NCI-H345 treated with DMSO at 0.1 percent for 48 hours (cell line): ENCODE measurements at regions not wholly inside any gene's neighbourhood (a gene's known extent, or its start where the extent isn't known, plus 50 kb on each side); places are given as distances from the start of the nearest gene placed in this dataset.
"Not testable (repeated sequence)": the region's sequence is repeated elsewhere in the genome, so short reads cannot be mapped to it uniquely, and the experiment has no call there.

Experiments used
- DNase-seq: peaks from one replicate; lab custom pipeline; 2025; ENCODE audit not compliant: unreplicated experiment; lab: John Stamatoyannopoulos, UW

DNA sequence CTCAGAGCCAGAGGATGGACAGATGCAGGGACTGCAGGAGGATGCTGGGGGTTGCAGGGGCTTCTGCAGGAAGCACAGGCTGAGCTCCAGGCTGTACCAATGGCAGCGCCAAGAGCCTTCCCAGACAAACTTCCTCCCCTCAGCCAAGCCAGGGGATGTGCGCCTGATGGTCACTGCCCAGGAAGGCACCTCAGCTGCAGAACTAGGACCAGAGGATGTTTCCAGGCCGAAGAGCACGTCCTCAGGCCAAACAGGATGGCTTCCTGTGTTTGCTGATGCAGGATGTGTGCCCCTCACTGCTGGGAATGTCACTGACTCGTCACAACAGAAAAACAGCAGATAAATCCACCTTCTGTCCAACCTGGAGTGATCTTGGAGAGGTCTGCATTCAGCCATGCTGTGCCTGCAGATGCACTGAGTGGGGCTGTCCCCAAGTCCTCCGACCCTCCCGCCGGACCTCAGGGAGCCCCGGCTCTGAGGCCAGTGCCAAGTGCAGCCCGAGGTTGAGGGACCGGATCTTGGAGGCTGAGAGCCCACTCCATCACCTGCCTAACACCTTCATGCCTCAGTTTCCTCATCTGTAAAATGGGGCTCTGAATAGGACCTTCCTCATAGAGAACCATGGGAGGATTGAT, 152.5 kb upstream of the CHST15 start:
- no peak for DNase-seq

- no peak for DNase-seq
Measured at GRCh38 chr10:124245191-124245590, 151.8 kb upstream of the CHST15 start.

DNA sequence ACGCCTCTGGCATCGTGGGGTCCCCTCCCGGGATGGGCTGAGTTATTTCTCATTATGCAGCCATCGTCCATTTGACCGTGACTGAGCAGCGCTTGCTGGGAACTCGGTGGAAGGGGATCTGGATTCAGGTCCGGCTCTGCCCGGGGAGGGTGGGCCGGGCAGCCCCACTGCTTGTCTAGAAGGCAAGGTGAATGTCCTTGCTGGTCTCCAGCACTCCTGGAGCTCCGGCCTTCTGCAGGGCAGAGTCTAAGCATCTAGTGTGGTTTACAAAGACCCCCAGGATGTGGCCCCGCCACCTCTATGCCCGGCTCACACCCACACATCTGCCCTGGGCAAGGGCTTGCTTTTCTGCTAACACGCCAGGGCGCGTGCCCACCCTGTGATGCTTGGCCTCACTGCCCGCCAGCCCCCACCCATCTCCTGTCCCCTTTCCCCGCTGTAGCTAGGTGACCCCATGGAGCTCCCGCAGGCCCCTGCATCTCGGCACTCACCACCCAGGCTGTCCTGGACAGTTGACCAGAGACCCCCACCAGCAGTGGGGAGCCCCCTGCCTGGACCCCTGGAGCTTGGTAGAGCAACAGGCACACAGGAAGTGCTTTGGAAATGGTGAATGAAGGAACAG, 151.0 kb upstream of the CHST15 start:
- DNase-seq: no peak

DNA sequence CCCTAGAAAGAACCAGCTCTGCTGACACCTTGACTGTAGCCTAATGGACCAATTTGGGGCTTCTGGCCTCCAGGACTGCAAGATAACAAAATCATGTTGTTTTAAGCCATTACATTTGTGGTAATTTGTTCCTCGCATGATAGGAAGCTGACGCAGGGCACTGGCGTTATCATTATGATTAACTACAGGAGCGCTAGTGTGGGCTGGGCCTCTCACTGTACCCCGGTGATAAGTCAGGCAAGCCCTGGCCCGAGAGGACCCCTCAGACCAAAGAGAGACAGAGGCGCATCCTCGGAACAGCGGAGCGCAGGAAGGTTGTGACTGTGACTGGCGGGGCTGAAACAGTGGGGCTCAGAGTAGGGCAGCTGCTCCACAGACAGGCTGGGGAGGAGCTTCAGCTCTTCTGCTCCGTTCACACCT, 150.3 kb upstream of the CHST15 start:
- DNase-seq: no peak

- DNase-seq: no peak
Measured at GRCh38 chr10:124242791-124243190, 149.4 kb upstream of the CHST15 start.

DNA sequence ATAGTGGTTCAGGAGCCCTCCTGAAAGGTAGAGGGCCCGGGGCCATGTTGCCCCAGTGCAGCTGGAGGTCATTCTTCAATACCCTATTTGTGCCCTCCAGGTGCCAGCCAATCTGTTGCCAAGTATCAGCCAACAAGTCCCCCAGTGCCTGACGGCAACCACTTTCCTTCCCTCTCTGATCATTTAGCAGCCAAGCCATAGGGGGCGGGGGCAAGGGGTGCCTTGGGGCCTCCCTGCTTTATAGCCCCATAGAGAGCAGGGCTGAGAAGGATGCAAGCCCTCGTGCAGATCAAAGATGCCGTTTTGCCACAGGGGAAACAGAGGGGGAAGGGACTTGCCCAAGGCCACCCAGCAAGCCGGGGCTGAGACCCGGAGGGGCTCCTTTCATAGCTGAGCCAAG, 149.0 kb upstream of the CHST15 start:
- no peak for DNase-seq

- not testable (repeated sequence) for DNase-seq
Measured at GRCh38 chr10:124241510-124241909, 148.1 kb upstream of the CHST15 start.

DNA sequence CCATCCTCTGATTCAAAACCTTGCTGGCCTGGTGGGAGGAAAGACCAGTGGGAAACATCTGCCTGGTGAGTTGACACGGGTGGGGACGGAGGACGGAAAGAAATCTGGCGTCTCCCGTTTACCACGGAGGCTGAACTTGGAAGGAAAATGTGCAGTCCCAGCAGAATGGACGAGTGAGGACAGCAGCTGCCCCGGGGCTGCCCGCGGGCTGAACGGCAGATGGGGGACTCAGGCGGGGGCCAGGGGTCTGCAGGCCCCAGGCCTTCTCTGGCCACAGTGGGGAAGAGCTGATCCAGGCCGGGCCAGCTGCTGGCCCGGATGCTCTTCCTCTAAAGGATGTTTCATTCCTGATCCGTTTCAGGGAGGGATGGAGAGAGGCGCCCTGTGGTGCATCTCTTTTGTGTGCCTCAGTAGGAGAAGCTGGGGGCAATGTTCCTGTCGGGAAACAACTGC, 147.5 kb upstream of the CHST15 start:
- peak; percentile 6 for DNase-seq

- no peak for DNase-seq
Measured at GRCh38 chr10:124239696-124240095, 146.3 kb upstream of the CHST15 start.

DNA sequence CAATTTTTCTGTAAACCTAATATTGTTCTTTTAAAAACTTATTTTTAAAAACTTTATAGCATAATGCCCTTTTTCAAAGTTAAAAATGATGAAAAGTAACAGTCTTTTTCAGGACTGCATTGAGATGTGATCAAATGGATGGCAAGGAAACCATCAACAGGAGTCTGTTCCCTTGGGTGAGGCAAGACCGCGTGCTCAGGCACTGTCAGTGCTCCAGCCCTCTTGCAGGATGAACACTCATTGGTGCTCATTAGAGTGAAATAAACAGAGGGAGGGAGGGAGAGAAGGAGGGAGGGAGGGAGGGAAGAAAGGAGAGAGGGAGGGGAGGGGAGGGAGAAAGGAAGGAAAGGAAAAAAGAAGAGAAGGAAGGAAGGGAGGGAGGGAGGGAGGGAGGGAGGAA, 145.7 kb upstream of the CHST15 start:
- no peak for DNase-seq

DNA sequence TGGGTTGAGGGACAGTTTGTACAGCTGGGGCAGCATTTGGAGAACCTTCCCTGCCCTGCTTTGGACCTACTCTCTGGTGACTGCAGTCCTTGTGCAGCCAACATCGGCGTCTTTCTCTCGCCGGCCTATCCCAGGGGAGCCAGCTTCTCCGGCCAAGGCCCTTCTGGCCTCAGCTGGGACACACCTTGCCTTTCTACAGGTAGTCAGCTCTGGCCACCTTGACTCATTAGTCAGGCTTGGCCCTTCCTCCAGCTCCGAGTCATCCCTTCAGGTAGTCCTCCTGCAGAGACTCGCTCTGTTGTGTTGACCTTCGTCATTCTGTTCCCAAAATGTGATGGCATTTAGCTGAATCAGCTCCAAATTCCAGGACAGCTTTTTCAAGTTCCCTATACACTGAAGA, 145.0 kb upstream of the CHST15 start:
- no peak for DNase-seq

DNA sequence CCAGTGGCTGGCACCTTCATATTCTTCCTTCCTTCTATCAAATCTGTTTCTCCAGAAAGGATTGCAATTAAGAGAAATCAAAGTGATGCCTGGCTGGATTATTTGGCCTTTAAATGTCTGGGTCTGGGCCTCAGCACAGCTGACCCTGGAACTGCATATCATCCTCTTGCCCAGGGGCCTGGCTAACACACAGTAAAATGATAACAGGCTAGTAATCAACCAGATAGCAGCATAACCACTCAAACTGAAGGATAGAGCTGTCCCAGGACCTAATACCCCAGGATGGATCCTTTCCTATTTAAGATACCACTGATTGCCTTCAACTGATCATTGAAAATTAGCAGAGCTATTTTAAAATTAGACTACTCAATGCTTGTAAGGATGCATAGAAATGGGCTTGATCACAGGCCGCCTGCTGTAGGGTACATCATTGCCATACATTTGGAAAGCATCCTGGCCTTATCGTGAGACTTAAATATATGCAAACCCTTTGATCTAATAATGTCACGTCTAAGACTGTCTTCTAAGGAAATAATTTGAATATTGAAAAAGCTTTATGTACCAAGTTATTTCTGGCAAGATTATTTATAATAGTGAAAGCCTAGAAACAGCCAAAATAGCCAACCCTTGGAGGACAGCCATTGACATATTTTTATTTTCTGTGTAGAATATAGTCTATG, 144.0 kb upstream of the CHST15 start:
- DNase-seq: no peak

- DNase-seq: no peak
Measured at GRCh38 chr10:124236816-124237215, 143.4 kb upstream of the CHST15 start.

DNA sequence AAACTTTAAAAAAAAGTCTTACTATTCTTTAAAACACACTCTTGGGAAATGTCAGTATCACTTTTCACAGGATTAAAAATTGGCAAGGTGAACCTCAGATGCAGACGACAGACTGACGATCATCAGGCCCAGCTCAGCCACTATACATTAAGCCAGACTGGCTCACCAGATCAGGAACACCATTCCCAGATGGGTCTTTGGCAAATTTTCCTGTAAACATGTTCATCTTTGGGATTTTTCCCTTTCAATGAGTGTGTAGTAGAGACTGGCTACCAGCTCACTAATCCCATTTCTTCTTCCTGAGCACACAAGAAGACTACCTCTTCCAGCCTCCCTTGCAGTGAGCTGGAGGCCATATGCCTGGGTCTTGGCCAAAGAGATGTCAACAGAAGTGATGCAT, 142.7 kb upstream of the CHST15 start:
- no peak for DNase-seq

GRCh38 chr10:124235232-124235631, 141.8 kb upstream of the CHST15 start:
- no peak for DNase-seq

GRCh38 chr10:124233546-124234138, 140.2 kb upstream of the CHST15 start:
- DNase-seq: no peak

- no peak for DNase-seq
Measured at GRCh38 chr10:124232686-124233545, 139.5 kb upstream of the CHST15 start.

GRCh38 chr10:124231168-124232155, 138.1 kb upstream of the CHST15 start:
- no peak for DNase-seq

DNA sequence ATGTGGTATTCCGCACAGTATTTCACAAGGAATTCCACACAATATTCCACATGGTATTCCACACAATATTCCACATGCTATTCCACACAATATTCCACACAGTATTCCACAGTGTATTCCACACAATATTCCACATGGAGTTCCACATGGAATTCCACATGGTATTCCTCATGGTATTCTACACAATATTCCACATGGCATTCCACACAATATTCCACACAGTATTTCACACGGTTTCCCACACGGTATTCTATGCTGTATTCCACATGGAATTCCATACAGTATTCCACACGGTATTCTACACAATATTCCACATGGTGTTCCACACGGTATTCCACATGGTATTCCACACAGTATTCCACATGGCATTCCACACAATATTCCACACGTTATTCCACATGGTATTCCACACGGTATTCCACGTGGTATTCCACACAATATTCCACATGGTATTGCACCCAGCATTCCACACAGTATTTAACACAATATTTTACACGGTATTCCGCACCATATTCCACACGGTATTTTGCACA, 137.3 kb upstream of the CHST15 start:
- no peak for DNase-seq
